ENCODE measurements at regions not wholly inside any gene's neighbourhood (a gene's known extent, or its start where the extent isn't known, plus 50 kb on each side); places are given as distances from the start of the nearest gene placed in this dataset.
"Not testable (repeated sequence)": the region's sequence is repeated elsewhere in the genome, so short reads cannot be mapped to it uniquely, and the experiment has no call there.

DNA sequence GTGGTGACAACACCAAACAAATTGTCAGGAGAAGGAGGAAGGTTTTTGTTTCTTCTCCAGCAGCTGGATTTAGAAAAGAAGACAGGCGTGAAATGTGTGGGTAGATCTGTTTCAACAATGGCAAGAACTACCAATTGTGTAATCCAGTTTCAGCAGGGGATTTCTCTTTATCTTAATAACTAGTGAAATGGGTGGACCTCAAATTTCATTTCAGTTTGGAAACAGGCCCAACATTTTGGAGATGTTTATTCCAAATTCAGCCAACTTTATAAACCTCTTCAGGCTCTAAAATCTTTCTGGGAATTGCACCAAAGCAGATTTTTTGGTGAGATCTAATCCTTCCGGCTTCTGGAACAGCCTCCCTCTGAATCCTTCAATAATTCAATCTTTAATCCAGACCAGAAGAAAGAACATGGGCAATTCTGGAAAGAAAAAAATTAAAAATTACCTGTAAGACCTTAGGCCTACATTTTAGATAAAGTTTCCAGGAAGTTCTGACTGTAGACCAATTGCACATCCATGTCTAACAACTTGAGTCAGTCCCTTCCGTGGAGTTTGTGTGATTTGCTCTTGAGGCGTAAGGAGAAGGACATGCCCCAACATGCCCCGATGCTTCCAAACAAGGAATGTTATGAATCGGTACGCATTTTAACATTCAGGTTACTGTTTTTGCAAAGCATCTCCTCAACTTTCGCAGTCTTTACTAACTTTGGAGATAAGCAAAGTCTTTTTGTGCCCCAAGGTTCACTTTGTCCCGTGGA is 423.6 kb downstream of the IRX1 start:
- DNase-seq (ENCODE audit: low spot score) = no peak

DNA sequence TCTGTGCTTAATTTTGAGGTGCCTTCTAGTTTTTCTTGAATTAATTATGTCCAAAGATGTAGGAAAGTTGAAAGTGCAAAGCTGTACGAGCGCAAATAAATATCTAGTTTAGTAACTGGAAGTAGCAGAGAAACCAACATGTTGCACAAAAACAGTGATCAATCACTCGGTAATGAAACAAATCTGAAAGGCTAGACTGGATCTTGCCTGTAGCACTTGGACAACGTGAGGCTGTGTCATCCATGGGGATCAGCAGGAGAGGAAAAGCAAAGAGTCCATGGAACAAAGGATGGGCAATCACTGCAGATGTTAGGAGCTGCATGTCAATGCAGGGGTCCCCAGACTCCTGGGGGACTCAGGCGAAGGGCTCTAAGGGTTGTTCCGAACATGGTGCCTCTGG is 424.2 kb downstream of the IRX1 start:
- no peak for DNase-seq (ENCODE audit: low spot score)

DNA sequence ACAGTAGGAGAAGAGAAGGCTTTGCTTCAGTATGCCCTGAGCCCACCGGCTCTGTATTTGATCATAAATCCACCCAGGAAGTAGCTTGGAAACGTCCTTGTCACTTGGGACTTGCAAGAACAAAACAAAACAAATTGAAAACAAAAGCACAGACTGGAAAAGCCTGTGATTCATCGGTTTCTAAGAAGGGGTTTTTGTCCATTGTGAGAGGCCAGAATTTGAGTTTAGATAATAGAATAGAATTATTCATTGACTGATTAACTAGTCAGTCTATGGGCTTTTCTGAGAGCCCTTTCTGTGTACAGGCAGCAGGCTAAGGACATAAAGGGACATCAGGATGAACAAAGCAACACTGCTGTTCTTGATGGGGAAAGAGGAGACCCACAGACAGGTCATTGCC is 424.8 kb downstream of the IRX1 start:
- DNase-seq (ENCODE audit: low spot score) = peak; percentile 73

DNA sequence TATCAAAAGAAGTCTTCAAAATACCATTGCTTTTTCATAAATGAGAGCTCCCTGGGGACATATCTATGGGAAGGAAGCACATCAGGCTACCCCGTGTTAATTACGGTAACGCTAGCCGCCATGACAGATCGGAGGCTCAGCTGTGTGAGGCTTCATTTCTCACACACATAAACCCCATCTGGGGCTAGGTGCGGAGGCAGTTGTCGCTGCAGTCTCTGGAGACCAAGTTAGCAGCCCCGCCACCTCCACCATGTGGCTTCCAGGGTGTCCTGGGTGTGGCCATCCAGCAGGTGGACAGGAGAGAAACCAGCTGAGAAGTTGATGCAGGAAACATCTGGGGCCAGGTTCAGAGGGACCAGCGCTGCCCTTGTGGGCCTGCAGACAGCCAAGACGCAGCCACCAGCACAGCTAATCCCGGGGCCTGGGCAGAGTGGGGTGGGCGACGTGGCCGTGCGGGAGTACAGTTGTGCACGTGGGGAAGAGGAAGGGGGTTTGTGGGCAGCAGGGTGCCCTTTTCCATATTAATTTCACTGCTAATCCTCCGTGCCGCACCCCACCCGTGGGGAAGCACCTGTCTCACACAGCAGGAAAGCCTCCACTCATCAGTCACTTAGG is 426.5 kb downstream of the IRX1 start:
- no peak for DNase-seq (ENCODE audit: low spot score)

DNA sequence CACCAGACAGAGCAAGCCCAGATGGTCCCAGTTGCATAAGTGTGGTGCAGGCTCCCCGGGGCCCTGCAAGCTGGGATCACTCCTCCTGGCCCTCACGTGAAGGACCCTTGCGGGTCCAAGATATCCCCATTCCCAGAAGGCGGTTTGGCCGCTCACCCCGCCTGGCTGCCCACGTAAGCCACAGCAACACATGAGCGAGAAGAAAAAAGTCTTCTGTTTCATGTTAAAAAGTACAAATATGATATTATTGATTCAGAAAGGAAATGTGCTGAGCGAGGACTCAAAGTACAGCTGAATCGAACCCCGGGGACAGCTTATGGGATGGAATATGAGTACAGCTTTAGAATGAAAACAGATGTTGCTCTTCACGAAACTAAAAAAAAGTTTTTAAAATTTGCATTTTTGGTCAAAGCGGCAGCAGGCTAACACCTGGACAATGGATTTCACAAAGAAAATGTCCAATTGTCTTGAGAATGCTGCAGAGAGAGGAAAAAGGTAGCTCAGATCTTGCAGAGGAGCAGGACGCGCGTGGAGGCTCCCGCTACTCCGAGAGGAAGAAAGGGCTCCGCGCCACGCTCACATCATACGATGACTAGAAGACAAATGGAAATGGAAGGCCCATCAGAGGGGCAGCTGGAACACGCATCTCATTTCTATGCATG is 427.6 kb downstream of the IRX1 start:
- DNase-seq (ENCODE audit: low spot score) = no peak

DNA sequence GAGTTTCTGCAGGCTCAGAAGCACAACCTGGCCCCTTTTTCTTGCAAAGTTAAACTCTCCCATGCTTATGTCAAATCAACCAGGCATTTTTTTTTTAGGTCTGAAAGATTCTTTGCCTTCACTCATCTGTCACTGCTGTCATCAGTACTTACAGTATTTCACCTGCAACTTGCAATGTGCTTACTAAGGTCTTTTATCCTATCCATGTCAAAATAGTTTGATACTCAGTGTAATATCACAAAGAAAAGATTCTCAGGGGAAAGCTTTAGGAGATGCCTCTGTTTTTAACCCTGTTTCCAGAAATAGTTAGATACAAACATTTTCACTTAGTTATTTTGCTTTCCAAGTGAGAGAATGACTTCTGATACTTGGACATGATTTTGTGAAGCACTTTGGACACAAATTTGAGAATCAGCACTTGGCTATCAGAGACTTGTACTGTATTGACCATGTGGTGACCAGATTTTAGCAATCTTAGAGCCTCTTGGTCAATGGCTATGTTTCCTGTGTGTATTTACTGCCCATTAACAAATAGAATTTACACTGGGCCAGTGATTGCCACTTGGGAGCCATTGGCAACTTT is 428.2 kb downstream of the IRX1 start:
- DNase-seq (ENCODE audit: low spot score) = no peak

DNA sequence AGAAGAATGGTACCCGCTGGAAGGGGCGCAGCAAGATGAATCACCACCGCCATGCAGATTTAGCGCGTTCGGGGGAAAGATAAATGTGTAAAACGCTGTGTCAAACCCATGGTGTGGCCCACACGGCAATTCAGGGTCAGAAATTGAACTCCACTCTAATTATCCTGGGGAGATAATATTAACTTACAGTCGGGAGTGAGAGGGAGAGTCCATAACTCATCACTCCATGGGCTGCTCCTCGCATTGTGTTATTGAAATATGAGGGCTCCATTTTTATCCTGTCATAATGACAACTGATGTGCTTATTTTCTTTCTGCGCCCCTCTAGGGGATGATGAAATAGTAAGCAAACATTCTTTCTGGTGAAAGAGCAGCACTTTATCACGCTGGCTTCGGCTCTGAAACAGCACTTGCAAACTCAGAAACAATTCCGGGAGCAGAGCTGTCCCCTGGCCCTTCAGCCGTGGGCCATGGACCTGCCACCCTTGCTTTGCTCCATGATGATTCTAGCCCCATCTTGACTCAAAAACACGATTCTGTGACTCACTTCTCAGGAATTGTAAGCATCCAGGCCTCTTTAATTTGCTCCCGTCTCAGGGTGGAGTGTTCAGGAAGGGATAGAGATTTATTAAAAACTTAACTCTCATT is 431.6 kb downstream of the IRX1 start:
- no peak for DNase-seq (ENCODE audit: low spot score)

DNA sequence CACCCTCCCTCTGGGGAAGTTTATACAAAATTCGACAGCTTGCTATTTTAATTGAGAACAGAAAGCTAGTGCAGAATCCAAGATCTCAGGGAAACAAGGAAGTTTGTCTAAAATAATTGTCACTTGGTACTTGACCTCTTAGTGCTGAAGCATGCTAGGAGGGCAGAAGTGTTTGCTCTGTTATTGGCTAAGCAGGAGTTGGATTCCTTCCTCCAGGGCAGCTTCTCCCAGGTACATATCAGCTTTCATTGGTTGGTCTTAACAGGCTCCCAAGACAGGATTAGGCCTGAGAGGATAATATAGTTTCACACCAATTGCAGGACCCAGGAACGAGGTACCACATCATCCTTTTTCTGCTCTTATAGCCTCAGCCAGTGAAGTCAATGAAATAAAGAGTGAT is 432.8 kb downstream of the IRX1 start:
- DNase-seq (ENCODE audit: low spot score) = no peak

DNA sequence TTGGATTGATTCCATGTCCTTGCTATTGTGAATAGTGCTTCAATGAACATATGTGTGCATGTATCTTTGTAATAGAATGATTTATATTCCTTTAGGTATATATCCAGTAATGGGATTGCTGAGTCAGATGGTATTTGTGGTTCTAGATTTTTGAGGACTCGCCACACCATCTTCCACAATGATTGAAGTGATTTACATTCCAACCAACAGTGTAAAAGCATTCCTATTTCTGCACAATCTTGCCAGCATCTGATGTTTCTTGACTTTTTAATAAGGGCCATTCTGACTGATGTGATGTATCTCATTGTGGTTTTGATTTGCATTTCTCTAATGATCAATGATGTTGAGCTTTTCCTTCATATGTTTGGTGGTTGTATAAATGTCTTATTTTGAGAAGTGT is 437.9 kb downstream of the IRX1 start:
- not testable (repeated sequence) for DNase-seq (ENCODE audit: low spot score)

DNA sequence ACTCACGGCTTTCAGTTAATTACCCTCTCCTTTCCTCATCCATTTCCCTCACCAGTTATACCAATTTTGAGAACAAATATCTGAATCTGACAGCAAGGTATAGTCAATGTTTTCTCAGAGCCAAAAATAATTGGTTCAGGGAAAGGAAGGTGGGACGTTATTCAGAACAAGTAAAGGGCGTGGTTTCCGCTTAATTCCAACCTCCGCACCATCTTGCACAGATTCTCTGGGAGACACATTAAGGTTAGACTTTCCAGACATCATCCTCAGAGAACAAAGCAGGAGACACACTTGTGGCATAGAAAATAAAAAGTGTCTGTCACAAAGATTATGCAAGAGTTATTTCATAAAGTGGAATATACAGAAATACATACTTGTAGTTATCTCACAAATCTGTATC is 441.2 kb downstream of the IRX1 start:
- no peak for DNase-seq (ENCODE audit: low spot score)

DNA sequence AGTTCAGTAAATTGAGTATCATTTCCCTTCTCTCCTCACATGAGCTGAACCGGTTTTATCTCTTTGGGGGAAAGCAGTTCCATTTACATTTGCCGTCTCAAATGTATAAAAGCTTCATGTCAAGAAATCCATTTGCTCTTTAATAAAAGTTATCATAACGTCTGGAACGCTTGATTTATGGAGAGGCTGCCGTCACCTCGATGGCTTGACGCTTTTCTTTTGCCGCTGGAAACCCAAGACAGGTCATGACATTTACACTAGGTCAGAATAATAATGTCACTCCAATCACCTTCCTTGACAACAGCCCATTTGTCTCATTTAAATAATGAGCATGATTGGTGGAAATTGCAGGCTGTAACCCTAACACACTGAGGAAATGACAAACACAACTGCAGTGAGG is 443.4 kb downstream of the IRX1 start:
- no peak for DNase-seq (ENCODE audit: low spot score)

DNA sequence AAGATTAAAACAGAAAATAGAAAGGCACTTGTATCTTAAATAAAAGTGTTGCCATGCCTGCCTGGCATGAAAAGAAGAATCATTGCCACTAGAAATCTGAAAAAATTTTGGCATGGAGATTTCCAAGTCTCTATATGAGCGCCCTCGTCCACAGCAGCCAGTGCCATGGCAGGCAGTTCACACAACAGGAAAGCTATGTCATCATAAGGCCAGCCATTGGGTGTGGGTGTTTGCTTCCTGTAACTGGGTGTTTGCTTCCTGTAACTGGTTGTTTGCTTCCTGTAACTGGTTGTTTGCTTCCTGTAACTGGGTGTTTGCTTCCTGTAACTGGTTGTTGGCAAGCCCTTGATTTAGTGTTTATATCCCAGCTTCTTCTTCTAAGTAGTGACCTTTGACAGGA is 446.7 kb downstream of the IRX1 start:
- no peak for DNase-seq (ENCODE audit: low spot score)

DNA sequence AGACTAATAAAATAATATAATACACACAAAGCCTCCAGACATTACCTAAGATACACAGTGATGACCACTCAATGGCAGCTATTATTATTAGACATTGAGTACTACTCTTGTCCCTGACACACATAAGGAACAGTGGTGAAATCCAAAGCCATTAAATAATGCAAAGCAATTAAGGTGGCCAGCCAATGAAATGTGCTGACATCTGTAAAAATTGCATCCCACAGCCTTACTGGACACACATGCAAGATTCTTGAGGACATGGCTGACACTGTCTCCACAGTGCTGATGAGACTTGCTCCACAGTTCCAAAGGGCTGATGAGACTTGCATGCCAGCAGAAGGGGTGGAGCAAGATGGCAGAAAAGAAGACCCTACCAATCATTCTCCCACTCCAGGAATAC is 447.5 kb downstream of the IRX1 start:
- DNase-seq (ENCODE audit: low spot score) = no peak

DNA sequence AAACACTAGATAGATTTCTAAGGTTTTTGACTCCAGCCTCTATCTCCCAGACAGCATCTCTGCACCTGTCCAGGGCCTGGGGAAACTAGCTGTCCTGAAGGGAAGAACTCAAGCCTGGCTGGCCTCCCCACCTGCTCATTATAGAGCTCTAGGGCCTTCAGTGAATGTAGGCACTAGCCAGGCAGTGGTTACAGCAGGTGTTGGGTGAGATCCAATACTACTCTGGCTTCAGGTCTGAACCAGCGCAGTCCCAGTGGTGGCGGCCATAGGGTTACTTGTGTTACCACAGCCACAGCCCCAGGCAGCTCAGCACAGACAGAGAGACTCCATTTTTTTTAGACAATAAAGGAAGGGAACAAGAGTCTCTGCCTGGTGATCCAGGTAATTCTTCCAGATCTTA is 449.2 kb downstream of the IRX1 start:
- no peak for DNase-seq (ENCODE audit: low spot score)

DNA sequence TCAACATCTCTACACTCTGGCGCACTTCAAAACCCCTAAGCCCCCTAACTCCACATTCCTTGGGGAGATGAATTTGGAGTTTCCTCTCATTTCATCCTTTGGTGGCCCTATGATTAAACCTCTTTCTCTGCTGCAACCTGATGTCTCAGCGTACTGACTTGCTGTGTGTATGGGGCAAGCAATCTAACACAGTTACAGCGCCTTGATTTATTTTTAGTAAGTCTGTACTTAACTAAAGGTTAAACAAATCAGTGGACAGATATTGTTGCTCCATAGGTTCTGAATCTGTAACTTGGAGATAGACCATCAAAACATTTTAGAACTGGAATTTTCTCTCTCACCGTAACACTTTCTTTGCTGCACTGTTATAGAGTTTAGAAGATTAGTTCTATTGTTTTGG is 452.8 kb downstream of the IRX1 start:
- no peak for DNase-seq (ENCODE audit: low spot score)

DNA sequence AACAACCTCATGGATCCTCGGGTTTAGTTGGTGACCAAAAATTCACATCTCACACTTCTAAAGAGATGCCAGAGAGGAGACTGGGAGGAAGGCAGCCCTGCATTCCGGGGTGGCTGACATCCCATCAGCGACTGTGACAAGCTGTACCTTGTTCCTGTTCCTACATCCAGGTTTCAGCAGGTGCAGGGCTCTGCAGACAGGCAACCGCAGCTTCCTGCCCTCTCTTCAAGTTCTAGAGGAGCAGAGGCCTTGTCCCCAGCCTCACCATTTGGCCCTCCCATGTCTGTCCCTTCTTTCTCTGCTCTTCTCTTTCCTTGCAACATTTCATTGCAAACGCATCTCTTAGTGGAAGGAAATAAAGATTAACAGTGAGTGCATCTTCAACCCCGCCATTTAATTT is 454.6 kb downstream of the IRX1 start:
- DNase-seq (ENCODE audit: low spot score) = no peak

DNA sequence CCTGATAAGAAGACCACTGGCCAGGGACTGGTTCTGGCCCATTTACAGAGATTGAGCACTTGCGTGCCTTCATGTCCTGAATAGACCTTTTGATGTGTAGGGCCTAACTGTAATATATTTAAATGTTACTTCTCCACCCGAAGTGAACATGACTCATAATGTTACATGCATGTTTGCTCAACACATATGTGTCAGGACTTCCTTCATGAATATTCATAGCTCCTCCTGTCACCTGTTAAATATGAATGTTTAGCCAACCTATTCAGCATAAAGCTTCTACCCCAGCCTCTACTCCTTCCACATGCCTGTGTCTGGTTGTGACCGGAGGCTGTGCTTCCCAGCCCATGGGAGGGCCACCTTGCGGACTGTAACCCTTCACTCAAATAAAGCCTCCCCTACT is 457.5 kb downstream of the IRX1 start:
- no peak for DNase-seq (ENCODE audit: low spot score)

DNA sequence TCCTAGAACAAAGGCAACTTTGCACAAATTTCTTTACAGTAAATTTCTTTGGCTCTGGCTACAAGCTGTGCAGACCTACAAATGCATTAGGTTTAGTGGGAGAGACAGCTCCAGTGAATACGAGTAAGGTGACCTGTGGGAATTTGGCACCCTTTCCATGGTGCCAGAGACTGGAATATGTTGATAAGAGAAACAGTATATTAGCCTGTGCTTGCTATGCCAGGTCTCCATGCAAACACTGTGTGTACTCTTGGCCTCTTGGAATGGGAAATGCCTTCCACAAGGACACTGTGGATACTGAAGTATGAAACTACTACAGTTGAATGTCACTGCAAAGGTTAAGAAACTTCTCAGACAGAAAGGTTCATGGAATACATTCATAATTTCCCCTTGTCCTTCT is 458.5 kb downstream of the IRX1 start:
- DNase-seq (ENCODE audit: low spot score) = no peak

DNA sequence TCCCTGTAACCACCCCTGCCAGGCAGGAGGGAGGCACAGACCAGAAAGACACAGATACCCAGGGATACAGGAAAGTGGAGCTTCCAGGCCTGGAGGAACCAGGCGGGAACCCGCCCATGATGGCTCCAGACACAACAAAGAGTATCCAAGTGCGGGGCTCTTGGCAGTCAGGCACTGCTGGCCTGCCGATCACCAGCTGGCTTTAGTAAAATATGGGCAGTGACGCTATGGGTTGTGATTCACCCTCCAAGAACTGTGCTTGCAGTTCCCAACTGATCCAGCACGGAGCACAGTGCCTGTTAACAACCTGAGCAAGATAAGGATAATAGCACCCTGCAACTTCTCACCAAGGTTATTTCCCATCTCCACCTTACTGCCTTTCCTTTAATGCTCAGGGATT is 463.3 kb downstream of the IRX1 start:
- no peak for DNase-seq (ENCODE audit: low spot score)

DNA sequence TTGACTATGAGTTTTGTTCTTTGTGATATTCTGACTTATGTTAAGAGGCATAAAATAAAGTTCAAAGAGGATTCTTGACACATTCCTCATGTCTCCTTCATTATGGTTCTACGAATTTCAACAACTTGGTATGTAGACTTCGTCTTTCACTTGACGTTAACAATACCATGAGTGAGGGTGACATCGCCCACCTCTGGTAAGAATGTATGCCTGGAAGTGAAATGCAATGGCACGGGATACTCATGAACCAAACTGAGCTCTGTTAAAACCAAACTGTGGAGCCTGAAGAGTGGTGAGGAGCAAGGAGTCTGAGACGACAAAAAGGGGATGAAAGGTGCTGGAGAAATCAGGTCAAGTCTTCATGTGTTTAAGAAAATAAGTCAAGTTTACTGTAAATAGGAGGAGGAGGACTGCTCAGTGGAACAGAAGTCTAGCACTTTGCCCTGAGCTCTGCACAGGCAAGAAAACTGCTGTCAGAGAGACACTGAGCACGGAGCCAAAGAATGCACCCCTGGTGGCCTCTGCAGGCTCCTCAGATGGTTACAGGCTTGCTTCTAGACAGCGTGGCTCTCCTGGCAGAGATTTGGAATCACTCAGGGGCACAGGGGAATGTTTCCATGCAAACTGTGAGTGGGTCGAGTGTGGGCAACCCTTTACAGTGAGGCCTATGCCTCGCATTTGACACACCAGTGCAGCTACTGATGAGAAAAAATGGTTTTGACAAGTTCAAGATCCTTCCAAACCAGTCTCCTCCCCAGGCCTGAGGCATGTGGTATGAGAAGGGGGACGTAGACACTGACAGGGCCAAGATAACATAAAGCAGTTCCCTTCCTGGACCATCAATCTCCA is 470.1 kb downstream of the IRX1 start:
- no peak for DNase-seq (ENCODE audit: low spot score)

DNA sequence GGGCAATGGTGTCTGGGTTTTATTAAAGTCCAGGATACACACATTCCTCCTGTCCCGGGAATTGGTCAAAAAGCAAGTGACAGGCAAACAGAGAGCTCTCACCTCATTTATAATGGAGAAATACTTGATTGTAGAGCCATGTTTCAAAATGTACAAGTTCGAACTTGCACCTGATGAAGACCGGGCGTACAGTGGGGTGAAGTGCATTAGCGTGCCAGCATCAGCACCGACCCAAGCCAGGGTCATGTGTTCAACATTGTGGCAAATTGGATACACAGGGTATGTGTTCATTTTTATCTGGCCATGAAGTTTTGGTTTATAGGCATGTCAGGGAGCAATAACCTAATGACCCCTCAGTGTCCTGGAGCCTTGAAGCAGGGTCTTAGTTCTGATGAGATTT is 472.5 kb downstream of the IRX1 start:
- DNase-seq (ENCODE audit: low spot score) = no peak

DNA sequence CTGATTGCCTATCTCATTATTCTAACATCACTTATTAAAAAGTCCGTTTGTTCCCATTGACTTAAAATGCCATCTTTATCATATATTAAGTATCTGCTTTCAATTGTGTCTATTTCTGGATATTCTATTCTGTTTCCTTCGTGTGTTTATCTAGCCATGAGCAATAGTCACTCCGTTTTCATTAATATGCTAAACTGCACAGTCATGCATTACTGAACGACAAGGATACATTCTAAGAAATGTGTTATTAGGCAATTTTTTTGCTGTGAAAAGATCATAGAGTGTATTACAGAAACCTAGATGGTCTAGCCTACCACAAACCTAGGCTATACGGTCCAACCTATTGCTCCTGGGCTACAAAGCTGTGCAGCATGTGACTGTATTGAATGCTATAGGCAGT is 482.9 kb downstream of the IRX1 start:
- no peak for DNase-seq (ENCODE audit: low spot score)

All from globus pallidus (tissue), 1 donor.